ENCODE measurements at regions not wholly inside any gene's neighbourhood (a gene's known extent, or its start where the extent isn't known, plus 50 kb on each side); places are given as distances from the start of the nearest gene placed in this dataset.
"Not testable (repeated sequence)": the region's sequence is repeated elsewhere in the genome, so short reads cannot be mapped to it uniquely, and the experiment has no call there.

DNA sequence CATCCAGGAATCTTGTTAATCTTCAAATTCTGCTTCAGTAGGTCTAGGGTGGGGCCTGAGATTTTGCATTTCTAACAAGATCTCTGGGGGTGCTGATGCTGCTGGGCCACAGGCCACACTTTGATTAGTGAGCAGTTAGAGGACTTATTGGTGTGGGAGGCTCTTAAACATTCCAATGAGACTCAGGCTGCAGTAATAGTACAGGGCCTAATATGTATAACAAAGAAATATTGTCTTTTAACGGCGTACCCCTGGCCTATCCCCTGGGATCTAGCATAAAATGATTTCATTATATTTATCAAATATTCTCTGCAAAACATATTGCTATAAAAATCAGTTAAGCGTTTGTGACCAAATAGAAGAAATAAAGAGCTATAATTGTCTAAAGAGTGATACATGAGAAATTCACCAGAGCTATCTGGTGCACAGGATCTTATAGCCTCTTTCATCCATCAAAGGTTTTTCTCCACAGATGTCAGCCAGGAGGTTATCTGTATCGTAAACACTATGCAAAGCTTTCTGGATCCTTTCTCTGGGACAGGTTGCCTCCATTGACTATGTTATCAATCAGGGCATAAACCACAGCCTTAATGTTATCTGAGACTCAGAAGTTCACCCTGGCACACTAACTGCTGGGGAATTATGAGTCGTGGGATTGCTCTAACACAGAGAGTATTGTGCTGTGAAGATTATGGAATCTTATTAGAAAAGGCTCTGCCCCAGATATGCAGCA, 488.5 kb upstream of the MAP3K7 start:
- no peak for DNase-seq (ENCODE audit: low read depth in 3 of 3)

DNA sequence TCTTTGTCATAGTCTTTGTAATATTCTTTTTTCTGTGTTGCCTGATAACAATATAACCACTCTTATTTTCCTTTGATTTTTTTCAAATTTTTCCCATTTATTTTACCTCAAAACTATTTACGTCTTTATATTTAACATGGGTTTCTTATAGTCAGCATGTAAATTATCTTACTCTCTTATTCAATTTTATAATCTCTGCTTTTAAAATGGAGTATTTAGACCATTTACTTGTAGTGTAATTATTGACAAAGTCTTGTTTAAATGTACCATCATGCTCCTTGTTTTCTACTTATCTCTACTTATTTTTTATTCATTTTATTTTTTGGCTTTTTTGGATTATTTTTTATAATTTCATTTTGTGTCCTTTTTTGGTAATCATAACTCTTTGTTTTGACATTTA, 476.5 kb upstream of the MAP3K7 start:
- DNase-seq (ENCODE audit: low read depth in 3 of 3): no peak

- DNase-seq (ENCODE audit: low read depth in 3 of 3): no peak
These were observed 470.8 kb upstream of the MAP3K7 start for GRCh38 chr6:91057689-91058088.

GRCh38 chr6:91055959-91056358, 469.1 kb upstream of the MAP3K7 start:
- no peak for DNase-seq (ENCODE audit: low read depth in 3 of 3)

- not testable (repeated sequence) for DNase-seq (ENCODE audit: low read depth in 3 of 3)
These were observed 465.9 kb upstream of the MAP3K7 start for GRCh38 chr6:91052473-91053450.

GRCh38 chr6:91045161-91045560, 458.3 kb upstream of the MAP3K7 start:
- no peak for DNase-seq (ENCODE audit: low read depth in 3 of 3)

- DNase-seq (ENCODE audit: low read depth in 3 of 3): no peak
These were observed 456.9 kb upstream of the MAP3K7 start for GRCh38 chr6:91043751-91044150.

DNA sequence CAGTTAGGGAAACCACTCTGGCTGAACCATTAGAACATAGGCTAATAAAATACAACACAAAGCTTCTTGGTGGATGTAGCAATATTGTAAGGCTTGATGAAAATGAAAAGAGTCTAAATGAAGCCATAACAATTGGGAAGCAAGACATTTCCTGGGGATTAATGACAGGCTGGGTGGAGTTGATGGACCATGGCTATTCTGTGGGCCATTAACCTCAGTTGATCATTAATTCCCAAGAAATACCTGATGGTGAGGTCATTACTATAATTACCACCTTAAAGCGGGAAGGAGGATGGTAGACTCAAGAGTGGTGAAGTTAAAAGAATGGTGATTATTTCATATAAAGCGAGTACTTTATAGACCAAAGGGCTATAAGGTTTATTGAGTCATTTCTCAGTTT, 455.8 kb upstream of the MAP3K7 start:
- no peak for DNase-seq (ENCODE audit: low read depth in 3 of 3)

- DNase-seq (ENCODE audit: low read depth in 3 of 3): no peak
These were observed 447.1 kb upstream of the MAP3K7 start for GRCh38 chr6:91033964-91034363.

DNA sequence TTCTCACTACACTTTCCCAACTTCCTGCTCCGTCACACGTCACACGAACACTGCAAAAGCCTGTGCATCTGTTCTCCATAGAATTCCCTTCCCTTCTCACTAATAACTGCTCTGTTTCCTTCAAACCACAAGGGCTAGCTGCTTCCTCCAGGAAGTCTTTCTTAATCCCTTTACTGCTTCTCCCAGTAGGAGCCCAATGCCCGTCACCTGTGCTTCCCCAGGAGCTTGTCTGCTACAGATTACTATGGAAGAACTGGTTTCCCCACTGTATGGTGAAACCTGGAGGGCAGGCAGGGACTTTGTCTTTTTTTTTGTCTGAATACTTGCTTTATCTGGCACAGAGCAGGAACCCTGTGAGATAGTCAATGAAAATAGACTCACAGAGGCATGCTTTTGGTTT, 444.7 kb upstream of the MAP3K7 start:
- no peak for DNase-seq (ENCODE audit: low read depth in 3 of 3)

- DNase-seq (ENCODE audit: low read depth in 3 of 3): no peak
These were observed 442.3 kb upstream of the MAP3K7 start for GRCh38 chr6:91029211-91029610.

- no peak for DNase-seq (ENCODE audit: low read depth in 3 of 3)
These were observed 436.7 kb upstream of the MAP3K7 start for GRCh38 chr6:91023529-91023928.

- DNase-seq (ENCODE audit: low read depth in 3 of 3): no peak
These were observed 433.9 kb upstream of the MAP3K7 start for GRCh38 chr6:91020744-91021143.

DNA sequence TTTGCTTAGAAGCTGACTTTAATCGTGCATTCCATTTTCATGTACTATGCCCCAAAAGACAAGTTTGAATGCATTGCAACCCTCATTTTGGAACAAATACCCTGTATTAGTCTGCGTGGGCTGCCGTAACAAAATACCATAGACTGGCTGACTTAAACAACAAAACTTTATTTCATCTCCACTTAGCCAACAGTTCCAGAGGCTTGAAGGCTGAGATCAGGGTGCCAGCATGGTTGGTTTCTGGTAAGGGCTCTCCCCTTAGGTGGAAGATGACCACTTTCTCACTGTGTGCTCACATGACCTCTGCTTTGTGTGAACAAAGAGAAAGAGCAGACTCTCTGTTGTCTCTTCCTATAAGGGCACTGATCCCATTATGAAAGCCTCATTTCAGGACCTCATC, 431.7 kb upstream of the MAP3K7 start:
- DNase-seq (ENCODE audit: low read depth in 3 of 3): no peak

GRCh38 chr6:91013511-91013910, 426.6 kb upstream of the MAP3K7 start:
- DNase-seq (ENCODE audit: low read depth in 3 of 3): no peak

DNA sequence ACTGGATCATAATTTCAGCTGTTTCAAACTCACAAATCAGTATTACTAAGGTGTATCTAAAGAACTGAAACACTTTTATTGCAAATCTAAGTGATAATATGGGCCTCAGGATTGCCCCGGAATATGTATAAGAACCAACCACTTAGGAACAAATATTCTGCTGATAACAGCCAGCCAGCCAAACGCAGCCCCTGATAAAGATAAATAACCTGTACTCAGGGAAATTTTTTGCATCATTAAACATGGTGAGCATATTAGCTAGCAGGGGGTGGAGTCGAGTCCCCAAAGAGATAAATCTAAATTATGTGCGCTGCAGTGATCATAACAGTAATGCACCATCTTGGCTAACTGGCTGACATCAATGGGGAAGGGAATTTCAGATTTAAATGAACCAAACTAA, 410.2 kb upstream of the MAP3K7 start:
- no peak for DNase-seq (ENCODE audit: low read depth in 3 of 3)

DNA sequence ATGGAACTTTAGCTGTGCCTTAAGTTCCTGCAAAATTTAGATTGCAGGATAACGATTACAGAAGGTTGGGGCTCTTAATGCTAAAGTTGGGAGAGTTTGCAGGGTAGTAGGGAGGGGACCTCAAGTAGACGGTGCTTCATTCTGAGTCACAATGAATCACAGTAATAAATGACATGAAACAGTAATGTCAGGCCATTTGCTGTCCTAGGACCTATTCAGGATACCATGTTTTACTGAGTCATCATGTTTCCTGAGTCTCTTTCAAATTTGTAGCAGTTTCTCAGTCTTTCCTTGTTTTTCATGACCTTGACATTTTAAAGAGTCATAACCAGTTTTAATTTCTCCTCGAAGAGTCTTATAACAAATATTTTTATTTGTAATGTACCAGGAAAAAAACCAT, 406.9 kb upstream of the MAP3K7 start:
- DNase-seq (ENCODE audit: low read depth in 3 of 3): no peak

- no peak for DNase-seq (ENCODE audit: low read depth in 3 of 3)
These were observed 402.9 kb upstream of the MAP3K7 start for GRCh38 chr6:90989763-90990162.

GRCh38 chr6:90984066-90984465, 397.2 kb upstream of the MAP3K7 start:
- DNase-seq (ENCODE audit: low read depth in 3 of 3): no peak

DNA sequence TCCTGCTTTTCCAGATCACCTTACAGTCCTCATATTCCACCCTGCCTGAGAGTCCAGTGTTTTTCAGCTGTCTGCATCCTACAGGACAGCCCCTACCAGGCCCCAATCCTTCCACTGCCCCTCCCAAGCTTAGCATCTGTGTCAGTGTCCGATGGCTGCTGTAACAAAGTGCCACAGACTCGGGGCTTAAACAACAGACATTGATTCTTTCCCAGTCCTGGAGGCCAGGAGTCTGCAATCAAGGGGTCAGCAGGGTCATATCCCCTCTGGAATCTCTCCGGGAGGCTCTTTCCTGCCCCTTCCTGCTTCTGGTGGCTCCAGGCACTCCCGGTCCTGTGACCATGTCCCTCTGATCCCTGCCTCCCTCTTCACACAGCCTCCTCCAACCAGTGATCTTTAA, 396.6 kb upstream of the MAP3K7 start:
- no peak for DNase-seq (ENCODE audit: low read depth in 3 of 3)

DNA sequence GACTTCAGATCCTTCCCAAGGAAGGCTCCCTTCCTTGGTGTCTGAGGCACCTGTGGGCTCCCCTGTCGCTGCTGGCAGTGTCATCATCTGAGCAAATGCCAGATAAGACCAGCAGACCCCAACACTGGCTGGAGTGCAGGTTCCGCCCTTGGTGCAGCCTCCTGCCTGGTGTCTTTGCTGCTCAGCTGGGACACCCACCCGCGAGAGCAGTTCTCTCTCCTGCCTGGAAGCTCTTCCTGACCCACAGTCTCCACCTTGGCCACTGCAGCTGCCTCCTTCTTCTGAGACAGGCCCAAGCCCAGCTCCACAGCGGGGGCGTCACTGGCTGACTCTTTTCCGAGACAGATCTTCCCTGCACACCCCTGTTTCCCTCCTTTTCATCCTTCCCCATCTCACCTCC, 395.7 kb upstream of the MAP3K7 start:
- no peak for DNase-seq (ENCODE audit: low read depth in 3 of 3)

- no peak for DNase-seq (ENCODE audit: low read depth in 3 of 3)
These were observed 395.2 kb upstream of the MAP3K7 start for GRCh38 chr6:90982051-90982450.

- DNase-seq (ENCODE audit: low read depth in 3 of 3): no peak
These were observed 391.2 kb upstream of the MAP3K7 start for GRCh38 chr6:90978046-90978445.

Data from stimulated activated CD4-positive, alpha-beta T cell treated with anti-CD3 and anti-CD28 coated beads, TNF-alpha, amount 100 ng/mL, for 24 hours (primary cell).